Astrocyte of the spinal cord (primary cell): ENCODE measurements at regions not wholly inside any gene's neighbourhood (a gene's known extent, or its start where the extent isn't known, plus 50 kb on each side); places are given as distances from the start of the nearest gene placed in this dataset.

Experiments
- DNase-seq: peaks from one replicate; pipeline ENCODE4 v3.0.0; 2011; ENCODE audit warnings: low read depth, low spot score
- H3K4me3 ChIP-seq: 2 replicates; pipeline ENCODE4 v1.5.1; 2011; ENCODE audit warnings: low read depth, mild to moderate bottlenecking, low read length, moderate library complexity
- CTCF ChIP-seq: IDR thresholded peaks from 2 replicates; pipeline ENCODE4 v1.5.1; 2012; ENCODE audit warnings: low read depth, mild to moderate bottlenecking, low read length, inconsistent platforms
- in situ Hi-C: cut with HindIII; loops from 2 replicates; pipeline ENCODE4 v1.10.0; 2017; ENCODE audit warnings: low sequenced_read_pairs

- no peak for TF ChIP-seq CTCF
- in situ Hi-C loops = no loop called here
- H3K4me3 ChIP-seq = no peak overlapping the region
- no peak for DNase-seq
Observed at GRCh38 chr1:185450917-185451316, 133.9 kb upstream of the IVNS1ABP start.

GRCh38 chr1:185450060-185450788, 133.2 kb upstream of the IVNS1ABP start:
- DNase-seq = no peak
- TF ChIP-seq CTCF = no peak
- H3K4me3 ChIP-seq = no peak overlapping the region
- in situ Hi-C loops = no loop called here

- in situ Hi-C loops = no loop called here
- no peak for TF ChIP-seq CTCF
Observed at GRCh38 chr1:185449378-185450059, 132.5 kb upstream of the IVNS1ABP start.

GRCh38 chr1:185448591-185449186, 131.6 kb upstream of the IVNS1ABP start:
- in situ Hi-C loops = no loop called here
- peak; percentile 23 for DNase-seq
- H3K4me3 ChIP-seq = no peak overlapping the region

More at GRCh38 chr1:185449378-185450059, 132.5 kb upstream of the IVNS1ABP start:
- no peak for DNase-seq
- no peak overlapping the region for H3K4me3 ChIP-seq

GRCh38 chr1:185446131-185446530, 129.1 kb upstream of the IVNS1ABP start:
- no peak overlapping the region for H3K4me3 ChIP-seq
- no peak for TF ChIP-seq CTCF
- in situ Hi-C loops = no loop called here
- no peak for DNase-seq

More at GRCh38 chr1:185448591-185449186, 131.6 kb upstream of the IVNS1ABP start:
- TF ChIP-seq CTCF = no peak

- in situ Hi-C loops = no loop called here
- TF ChIP-seq CTCF = no peak
- H3K4me3 ChIP-seq = no peak overlapping the region
- no peak for DNase-seq
Observed at GRCh38 chr1:185445594-185445993, 128.6 kb upstream of the IVNS1ABP start.
